ENCODE measurements at regions not wholly inside any gene's neighbourhood (a gene's known extent, or its start where the extent isn't known, plus 50 kb on each side); places are given as distances from the start of the nearest gene placed in this dataset.

GRCh38 chr13:72170571-72170970, 303.6 kb upstream of the DACH1 start:
- Histone ChIP-seq H3K27me3 (no peaks in the 10 kb centered on the region), H3K36me3 (no peaks in the 10 kb centered on the region), H3K4me3 (no peak overlapping the region), H3K4me1 (no peaks in the 10 kb centered on the region), H3K9me3 (no peaks in the 10 kb centered on the region), H3K27ac (no peak overlapping the region), H3K9ac (ENCODE audit: low read depth in 2 of 2, low read length in 2 of 2) (no peak overlapping the region)
- no peak for DNase-seq
- no peak for TF ChIP-seq CTCF (IDR thresholded peaks at IDR 0.05)
- intact Hi-C loops (cut with DNase I) = no loop called here

- Histone ChIP-seq H3K4me1 (no peaks in the 10 kb centered on the region), H3K9me3 (no peaks in the 10 kb centered on the region), H3K36me3 (no peaks in the 10 kb centered on the region), H3K27me3 (no peaks in the 10 kb centered on the region), H3K9ac (ENCODE audit: low read depth in 2 of 2, low read length in 2 of 2) (no peak overlapping the region), H3K4me3 (no peak overlapping the region), H3K27ac (no peak overlapping the region)
- no peak for TF ChIP-seq CTCF (IDR thresholded peaks at IDR 0.05)
- intact Hi-C loops (cut with DNase I) = no loop called here
- DNase-seq = no peak
These were observed 301.3 kb upstream of the DACH1 start for GRCh38 chr13:72168126-72168855.

GRCh38 chr13:72166102-72166650, 299.2 kb upstream of the DACH1 start:
- H3K36me3 ChIP-seq = no peaks in the 10 kb centered on the region
- H3K27ac ChIP-seq = no peak overlapping the region
- DNase-seq = no peak
- no peaks in the 10 kb centered on the region for H3K4me1 ChIP-seq
- H3K27me3 ChIP-seq = no peaks in the 10 kb centered on the region
- no peaks in the 10 kb centered on the region for H3K9me3 ChIP-seq
- intact Hi-C loops (cut with DNase I) = no loop called here
- no peak overlapping the region for H3K4me3 ChIP-seq
- TF ChIP-seq CTCF (IDR thresholded peaks at IDR 0.05) = no peak
- H3K9ac ChIP-seq (ENCODE audit: low read depth in 2 of 2, low read length in 2 of 2) = no peak overlapping the region

- DNase-seq = no peak
- Histone ChIP-seq H3K27me3 (no peaks in the 10 kb centered on the region), H3K9me3 (no peaks in the 10 kb centered on the region), H3K4me1 (no peaks in the 10 kb centered on the region), H3K4me3 (no peak overlapping the region), H3K36me3 (no peaks in the 10 kb centered on the region), H3K9ac (ENCODE audit: low read depth in 2 of 2, low read length in 2 of 2) (no peak overlapping the region), H3K27ac (no peak overlapping the region)
- TF ChIP-seq CTCF (IDR thresholded peaks at IDR 0.05) = no peak
- intact Hi-C loops (cut with DNase I) = no loop called here
These were observed 298.3 kb upstream of the DACH1 start for GRCh38 chr13:72165276-72165675.

- no peak for TF ChIP-seq CTCF (IDR thresholded peaks at IDR 0.05)
- Histone ChIP-seq H3K4me1 (no peaks in the 10 kb centered on the region), H3K9ac (ENCODE audit: low read depth in 2 of 2, low read length in 2 of 2) (no peak overlapping the region), H3K4me3 (no peak overlapping the region), H3K27me3 (no peaks in the 10 kb centered on the region), H3K9me3 (no peaks in the 10 kb centered on the region), H3K36me3 (no peaks in the 10 kb centered on the region), H3K27ac (no peak overlapping the region)
- DNase-seq = no peak
- intact Hi-C loops (cut with DNase I) = no loop called here
These were observed 297.8 kb upstream of the DACH1 start for GRCh38 chr13:72164811-72165210.

Measured in colonic mucosa (tissue), 4 donors.